CD4-positive, alpha-beta T cell treated with Interleukin-1 beta for 1 hour (primary cell): ENCODE measurements at regions not wholly inside any gene's neighbourhood (a gene's known extent, or its start where the extent isn't known, plus 50 kb on each side); places are given as distances from the start of the nearest gene placed in this dataset.
"Not testable (repeated sequence)": the region's sequence is repeated elsewhere in the genome, so short reads cannot be mapped to it uniquely, and the experiment has no call there.

ENCODE experiments used
- DNase-seq, 2 donors: peaks; one replicate each; pipeline ENCODE4 v3.0.0-alpha.2; 2020 to 2022

DNA sequence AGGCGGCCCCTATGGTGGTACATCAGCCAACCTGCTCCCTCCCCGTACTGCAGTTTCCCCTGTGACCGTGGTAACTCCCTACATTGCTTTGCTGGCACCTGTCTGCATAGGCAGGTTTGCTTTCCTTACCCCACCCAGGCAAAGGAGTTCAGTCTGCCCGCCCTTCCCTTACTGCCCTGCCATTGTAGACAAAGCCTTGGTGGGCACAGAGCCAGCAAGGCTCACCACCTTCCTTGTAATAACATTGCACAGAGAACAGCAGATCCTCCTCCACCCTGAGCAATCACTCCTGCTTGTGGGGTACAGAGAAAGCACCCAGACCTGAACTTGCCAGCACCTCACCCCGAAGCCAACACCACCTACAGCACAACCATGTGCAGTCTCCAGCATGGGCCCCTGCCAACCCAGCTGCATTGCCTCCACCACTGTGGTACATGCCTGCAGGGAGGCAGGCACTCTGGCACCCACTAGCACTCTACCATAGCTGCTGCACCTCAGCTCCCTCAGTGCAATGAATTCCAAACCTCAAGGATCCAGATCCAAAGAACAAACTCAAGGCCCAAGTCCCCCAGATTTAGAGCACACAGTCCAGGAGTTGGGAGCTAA is 192.7 kb upstream of the KCNMB2 start:
- no peak for DNase-seq

DNA sequence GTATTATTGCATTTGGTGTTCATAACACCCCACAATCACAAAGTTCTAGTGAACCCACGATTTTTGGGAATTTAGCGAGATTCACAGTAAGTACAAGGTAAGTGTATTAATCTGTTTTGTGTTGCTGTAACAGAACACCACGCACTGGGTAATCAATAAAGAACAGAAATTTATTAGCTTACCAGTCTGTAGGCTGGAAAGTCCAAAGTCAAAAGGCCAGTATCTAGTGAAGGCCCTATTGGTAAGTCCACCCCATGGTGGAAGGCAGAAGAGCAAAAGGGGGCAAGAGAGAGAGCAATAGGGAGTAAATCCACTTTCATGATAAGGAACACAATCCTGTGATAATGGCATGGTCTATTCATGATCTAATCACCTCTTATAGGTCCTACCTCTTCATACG is 190.3 kb upstream of the KCNMB2 start:
- DNase-seq, result no peak

DNA sequence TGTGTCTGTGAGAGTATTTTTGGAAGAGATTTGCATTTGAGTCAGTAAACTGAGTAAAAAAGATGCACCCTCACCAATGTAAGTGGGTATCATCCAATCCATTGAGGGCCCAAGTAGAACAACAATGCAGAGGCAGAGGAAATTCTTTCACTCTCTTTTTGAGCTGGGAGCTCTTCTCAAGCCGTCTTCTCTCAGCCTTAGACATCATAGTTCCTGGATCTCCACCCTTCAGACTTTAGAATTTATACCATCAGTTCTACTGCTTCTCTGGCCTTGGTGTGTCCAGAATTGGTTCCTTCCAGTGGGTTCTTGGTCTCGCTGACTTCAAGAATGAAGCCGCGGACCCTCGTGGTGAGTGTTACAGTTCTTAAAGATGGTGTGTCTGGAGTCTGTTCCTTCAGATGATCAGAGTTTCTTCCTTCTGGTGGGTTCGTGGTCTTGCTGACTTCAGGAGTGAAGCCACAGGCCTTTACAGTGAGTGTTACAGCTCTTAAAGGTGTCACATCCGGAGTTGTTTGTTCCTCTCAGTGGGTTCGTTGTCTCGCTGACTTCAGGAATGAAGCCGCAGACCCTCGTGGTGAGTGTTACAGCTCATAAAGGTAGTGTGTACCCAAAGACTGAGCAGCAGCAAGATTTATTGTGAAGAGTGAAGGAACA is 187.5 kb upstream of the KCNMB2 start:
- DNase-seq, result peak in 1 of 2 donors; percentile 15

DNA sequence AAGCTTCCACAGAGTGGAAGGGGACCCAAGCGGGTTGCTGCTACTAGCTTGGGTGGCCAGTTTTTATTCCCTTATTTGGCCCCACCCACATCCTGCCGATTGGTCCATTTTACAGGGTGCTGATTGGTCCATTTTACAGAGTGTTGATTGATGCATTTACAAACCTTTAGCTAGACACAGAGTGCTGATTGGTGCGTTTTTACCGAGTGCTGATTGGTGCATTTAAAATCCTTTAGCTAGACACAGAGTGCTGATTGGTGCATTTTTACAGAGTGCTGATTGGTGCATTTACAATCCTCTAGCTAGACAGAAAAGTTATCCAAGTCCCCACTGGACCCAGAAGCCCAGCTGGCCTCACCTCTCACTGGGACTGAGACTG is 187.0 kb upstream of the KCNMB2 start:
- peak in 1 of 2 donors; percentile 15 for DNase-seq

GRCh38 chr3:178350763-178351162 is 185.5 kb upstream of the KCNMB2 start:
- no peak for DNase-seq

DNA sequence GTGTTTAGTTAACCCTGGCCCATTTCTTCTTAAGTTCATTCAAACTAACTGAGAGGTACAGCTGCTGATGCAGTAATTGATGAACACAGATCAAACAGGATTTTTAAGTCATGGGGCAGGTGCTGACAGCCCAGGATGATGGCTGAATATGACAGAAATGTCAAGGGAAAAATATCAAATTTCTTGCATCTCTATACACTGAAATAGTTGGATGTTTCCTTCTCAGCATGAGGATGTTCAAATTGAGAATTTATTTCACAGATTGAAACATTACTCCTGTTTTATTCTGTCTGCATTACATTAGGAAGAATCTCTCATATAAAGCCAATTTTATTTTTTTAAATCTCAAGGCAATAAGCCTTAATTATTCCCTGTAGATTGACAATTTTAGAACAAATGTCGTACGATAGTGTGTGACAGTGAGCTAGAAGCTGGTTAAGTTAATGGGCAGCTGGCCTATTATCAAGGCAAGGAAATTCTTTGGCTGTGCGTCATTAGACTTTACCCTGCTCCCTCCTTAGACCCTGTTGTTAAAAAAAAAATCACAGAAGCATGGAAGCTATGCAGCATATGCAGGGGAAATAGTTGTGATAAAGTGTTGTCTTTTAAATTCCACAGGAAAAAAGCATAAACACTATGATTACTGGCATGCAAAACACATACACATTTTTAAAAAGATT is 183.8 kb upstream of the KCNMB2 start:
- no peak for DNase-seq

DNA sequence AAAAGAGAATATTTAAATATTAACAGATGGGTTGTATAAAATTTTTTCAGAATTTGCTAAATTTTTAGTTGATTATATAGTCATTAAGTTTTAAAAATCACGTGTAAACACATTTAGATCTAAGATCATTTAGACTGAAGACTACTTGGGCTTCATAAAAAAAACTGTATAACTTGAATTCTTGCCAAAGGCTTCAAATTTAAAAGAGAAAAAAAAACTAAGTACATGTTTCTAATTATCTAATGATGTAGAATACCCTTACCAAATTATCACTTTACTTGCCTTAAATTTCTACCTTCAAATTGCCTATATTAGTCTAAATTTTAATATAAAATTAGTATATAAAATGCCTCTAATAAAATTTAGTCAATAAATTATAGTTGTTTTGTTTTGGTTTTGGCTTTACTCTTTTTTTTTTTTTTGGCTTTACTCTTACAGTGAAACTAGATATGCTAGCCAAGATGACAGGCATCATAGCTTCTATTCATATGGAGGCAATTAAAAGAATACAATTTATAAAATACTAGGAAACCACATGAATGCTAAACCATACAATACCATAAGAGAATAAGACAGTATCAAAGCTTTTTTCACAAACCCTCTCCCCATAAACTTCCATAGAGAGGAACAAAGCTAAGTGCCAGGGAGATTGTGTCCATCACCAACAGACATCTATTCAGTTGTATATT is 183.1 kb upstream of the KCNMB2 start:
- DNase-seq, result no peak

DNA sequence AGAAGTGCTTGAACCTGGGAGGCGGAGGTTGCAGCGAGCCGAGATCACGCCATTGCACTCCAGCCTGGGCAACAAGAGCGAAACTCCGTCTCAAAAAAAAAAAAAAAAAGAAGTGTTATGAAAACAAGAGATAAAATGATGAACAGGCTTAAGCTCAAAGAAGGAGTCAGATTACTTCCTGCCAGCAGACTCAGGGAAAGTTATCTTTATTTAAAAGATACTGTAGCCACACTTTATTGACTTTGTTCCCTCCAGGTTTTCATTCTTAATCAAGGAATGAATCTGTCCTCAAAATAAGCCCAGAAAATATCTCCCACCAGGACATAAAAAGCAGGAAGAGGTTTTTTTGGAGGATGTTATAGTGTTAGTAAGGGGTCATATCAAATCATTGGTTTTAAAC is 176.5 kb upstream of the KCNMB2 start:
- no peak for DNase-seq

DNA sequence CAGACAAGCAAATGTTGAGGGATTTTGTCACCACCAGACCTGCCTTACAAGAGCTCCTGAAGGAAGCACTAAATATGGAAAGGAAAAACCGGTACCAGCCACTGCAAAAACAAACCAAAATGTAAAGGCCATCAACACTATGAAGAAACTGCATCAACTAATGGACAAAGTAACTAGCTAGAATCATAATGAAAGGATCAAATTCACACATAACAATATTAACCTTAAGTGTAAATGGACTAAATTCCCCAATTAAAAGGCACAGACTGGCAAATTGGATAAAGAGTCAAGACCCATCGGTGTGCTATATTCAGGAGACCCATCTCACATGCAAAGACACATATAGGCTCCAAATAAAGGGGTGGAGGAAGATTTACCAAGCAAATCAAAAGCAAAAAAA is 173.2 kb upstream of the KCNMB2 start:
- DNase-seq, result not testable (repeated sequence)

DNA sequence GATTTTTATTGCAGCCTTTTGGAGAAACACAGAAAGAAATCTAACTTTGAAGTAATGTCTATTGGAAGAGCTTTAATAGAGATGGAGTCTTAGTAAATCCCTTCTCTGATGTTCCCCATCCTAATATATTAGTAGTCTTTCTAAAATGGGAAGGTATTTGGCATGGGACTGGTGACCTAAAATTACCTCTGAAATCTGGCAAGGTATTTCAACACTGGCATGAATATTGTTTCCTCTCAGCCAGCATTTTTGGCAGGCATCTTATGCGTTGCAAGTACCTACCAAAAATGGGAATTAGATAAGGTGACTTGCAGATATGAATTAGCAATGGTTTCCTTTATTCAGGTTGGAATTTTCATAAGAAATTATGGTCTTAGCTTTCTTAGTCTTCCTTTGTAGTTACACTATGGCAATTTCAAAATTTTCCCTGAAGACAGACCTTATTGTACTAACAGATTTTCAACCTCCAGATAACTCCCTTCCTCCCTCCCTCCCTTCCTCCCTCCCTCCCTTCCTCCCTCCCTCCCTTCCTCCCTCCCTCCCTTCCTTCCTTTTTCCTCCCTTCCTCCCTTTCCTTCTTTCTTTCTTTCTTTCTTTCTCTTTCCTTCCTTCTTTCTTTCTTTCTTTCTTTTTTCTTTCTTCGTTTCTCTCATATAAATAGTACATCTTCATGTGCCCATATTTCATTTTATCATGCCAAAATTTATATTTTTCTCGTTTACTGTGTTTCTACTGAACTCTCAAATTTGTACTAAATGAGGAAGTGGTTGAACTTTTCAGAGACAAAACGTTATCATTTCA is 168.2 kb upstream of the KCNMB2 start:
- no peak for DNase-seq

DNA sequence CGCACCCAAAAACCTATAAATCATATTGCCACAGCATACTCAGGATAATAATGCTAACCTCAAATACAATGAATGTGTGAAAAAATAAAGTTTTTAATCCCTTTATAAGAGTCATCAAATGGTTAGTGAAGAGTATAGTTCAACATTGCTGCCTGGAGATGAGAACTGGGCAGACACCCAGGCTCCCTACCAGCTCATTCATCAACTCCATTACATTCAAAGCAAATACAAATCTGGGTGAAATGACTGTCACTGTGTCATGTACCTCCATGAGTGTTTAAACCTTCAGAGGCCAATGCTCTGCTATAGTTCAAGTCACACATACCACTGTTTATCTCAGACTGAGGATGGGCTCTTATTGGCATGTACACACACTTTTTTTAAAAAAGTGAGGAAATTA is 167.2 kb upstream of the KCNMB2 start:
- no peak for DNase-seq

DNA sequence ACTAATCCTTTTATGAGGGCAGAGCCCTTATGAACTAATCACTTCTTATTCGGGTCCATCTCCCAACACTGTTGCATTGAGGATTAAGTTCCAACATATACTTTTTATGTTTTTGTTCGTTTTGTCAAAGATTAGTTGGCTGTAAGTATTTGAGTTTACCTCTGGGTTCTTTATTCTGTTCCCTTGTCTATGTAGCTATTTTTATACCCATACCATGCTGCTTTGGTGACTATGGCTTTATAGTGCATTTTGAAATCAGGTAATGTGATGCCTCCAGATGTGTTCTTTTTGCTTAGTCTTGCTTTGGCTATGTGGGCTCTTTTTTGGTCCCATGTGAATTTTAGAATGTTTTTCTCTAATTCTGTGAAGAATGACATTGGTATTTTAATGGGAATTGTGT is 166.4 kb upstream of the KCNMB2 start:
- DNase-seq, result no peak

- no peak for DNase-seq
These were observed 165.8 kb upstream of the KCNMB2 start for GRCh38 chr3:178370387-178370786.

- no peak for DNase-seq
These were observed 154.7 kb upstream of the KCNMB2 start for GRCh38 chr3:178381555-178381954.

GRCh38 chr3:178381971-178382448 is 154.2 kb upstream of the KCNMB2 start:
- DNase-seq, result no peak

- DNase-seq, result no peak
These were observed 153.7 kb upstream of the KCNMB2 start for GRCh38 chr3:178382449-178383061.

DNA sequence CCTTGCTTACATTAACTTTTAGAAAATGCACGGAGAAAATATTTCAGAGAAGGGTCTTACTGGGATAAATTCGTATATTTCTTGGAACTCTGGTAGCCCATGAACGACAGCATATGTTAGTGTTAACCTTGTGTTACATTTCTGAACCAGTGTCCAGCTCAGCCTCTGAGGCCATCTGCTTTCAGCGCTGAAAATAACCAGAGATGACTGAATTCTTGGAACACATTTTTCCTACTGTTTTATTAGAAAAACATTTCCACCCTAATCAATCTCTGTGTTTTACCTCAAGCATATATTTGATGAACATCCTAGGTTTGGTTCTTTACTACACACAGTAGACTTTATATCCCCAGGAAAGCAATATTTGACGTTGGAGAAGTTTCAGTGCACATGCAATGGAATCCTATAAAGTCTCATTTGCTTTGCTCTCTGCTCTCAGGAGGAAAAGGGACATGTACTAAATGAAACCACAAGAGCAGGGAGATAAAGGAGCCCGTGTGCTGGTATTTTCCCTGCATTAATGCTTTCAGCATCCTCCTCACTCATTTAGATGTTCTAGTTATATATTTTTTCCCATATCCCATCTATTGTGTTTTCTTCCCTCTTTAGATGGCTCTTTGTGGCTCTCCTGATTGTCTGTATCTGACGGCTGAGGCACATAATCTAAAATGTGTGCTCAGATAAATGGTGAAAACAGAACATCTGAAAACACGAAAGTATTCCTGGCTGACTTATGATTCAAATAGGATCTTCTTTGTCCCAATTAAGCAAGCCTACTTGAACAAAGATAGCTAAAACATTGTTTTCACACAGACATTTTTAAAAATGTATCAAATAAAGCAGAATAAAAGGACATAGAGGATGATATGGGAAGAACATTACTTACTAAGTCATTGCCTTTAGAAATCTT is 151.7 kb upstream of the KCNMB2 start:
- no peak for DNase-seq

DNA sequence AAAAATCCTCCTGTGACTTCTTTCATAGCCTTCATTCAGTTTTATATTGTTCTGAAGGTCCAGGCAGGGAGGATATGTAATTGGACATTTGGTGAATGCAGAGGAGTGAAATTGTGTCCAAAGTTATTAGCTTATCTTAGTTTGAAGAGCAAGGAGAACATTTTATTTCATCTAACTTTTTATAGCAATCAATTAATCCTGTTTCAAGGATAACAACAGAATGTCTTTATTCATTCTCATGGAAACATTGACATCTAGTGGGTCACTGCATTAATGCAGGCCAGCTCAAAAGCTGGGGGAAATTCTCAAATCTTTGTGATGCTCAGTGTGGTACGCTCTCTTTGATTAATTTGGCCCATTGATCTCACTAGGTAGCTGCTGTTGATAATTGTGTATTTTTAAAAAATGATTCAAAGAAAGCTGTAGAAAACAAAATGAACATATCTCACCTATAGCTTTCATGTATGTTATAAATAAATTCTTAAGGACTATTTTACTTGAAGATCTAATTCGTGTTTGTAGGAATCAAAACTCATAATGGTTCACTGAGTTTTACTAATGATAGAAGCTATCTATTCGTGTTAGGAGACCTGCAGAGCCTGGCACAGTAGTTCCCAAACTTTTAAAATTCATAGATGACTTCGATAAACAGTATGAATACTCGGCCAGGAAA is 150.8 kb upstream of the KCNMB2 start:
- DNase-seq, result peak in 1 of 2 donors; percentile 41

DNA sequence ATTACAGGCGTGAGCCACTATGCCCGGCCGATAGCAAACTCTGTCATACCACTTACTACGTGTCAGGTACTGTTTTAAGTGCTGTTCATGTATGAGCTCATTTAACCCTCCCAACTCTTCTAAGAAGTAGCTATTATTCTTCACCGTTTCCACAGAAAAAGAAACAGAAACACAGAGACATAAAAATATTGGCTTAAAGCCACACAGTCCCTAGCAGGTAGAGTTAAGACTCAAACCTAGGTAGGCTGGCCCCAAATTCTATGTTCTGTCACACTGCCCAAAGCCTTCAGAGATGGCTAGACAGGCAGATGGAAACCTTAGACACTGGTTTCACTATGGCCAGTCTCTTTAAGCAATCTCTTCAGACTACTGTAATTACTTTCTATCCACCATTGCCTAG is 149.8 kb upstream of the KCNMB2 start:
- no peak for DNase-seq

DNA sequence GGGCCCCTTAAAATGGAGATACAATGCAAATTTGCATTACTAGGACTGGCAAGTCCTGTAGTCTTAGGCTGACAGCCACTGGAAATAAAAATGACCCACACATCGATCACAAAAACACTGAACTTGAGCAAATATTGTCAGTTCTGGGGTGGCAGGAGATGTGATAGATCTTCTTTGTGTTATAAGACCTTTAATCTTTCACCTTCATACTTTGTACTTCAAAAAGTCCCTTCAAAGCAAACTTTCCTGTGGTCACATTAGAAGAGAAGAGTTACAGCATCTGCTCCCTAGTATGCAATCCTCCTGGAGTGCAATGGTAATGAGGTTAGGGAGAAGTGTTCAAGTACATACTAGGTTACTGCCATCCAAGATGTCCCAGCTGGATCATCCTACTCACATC is 149.4 kb upstream of the KCNMB2 start:
- no peak for DNase-seq

DNA sequence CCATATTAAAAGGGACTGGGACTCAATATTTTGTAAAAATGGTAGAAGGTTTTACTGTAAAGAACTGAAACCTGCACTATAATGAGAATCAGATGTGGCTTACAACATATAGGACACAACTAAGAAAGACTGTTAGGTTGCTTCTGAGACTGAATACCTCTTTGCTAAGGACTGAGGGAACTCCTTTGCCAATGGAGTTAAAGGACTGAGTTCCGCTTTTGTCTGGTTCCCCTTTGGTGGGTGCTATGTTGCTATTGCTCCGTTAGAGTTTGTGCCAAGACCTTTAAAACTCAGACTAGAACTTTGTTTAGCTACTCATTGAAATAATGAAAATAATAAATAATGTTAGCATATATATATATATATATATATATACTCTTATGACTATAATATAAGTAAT is 147.8 kb upstream of the KCNMB2 start:
- DNase-seq, result no peak
